Stimulated activated CD8-positive, alpha-beta memory T cell treated with anti-CD3 and anti-CD28 coated beads, Interleukin-15, amount 100 ng/mL, for 4 hours (primary cell): ENCODE measurements at regions not wholly inside any gene's neighbourhood (a gene's known extent, or its start where the extent isn't known, plus 50 kb on each side); places are given as distances from the start of the nearest gene placed in this dataset.
"Not testable (repeated sequence)": the region's sequence is repeated elsewhere in the genome, so short reads cannot be mapped to it uniquely, and the experiment has no call there.

ENCODE experiments used
- DNase-seq, 2 donors: peaks; one replicate each; pipeline ENCODE4 v3.0.0-alpha.2; 2020; ENCODE audit warnings: low read depth in 2 of 2

DNA sequence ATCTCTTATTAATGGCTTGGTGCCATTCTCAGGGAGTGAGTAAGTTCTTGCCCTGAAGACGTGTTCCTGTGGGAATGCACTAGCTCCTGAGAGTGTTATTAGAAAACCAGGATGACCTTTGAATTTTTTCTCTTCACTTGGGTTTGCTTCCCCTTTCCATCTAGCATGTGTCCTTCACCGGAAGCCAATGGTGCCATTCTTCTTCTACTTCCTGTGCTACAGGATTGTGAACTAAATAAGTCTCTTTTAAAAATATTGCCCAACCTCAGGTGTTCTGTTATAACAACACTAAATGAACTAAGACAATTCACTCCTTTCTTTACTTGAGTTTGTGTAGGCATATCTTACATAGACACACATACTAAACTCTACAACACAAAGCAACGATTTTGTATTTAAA is 447.0 kb downstream of the SOX11 start:
- no peak for DNase-seq

DNA sequence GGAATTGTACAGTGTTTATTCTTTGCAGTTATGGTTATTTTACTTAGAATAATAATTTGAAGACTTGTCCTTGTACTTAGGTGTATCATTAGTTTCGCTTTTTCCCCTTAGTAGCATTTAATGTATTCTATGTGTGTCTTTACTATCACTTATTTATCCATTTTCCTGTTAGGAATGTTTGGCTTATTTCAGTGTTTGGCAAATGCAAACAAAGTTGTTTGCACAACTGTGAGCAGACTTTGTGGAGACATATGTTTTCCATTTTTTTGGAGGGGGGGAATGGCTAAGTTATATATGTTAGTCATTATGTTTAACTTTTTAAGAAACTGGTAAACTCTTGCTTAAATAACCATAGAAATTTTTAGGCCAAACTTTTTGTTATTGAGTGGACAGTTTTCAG is 447.7 kb downstream of the SOX11 start:
- no peak for DNase-seq

GRCh38 chr2:6140509-6140908 is 448.3 kb downstream of the SOX11 start:
- DNase-seq: no peak

DNA sequence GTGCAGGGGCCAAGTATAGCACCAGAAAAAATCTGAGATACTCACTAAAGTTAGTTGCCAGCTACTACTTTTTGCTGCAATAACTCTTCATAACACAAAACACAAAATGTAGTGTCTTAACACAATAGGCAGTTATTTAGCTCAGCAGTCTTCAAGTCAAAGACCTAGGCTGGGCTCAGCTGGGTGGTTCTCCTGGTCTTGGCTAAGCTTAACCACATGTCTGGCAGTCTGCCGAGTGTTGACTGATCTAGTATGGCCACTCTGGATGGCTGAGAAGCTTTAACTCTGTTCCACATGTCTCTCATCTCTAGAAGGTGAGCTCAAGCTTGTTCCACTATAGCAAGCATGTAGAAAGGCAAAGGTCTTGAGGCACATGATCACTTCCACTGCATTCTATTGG is 451.6 kb downstream of the SOX11 start:
- DNase-seq: no peak

DNA sequence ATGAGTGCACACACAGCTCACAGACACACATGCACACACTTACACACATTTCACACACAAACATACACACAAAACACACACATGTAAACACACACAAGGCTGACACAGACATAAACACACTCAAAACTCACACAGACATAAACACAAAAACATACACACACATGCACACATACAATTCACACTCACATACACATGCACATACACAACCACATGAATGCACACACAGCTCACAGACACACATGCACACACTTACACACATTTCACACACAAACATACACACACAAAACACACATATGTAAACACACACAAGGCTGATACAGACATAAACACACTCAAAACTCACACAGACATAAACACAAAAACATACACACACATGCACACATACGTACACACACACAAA is 455.0 kb downstream of the SOX11 start:
- not testable (repeated sequence) for DNase-seq

DNA sequence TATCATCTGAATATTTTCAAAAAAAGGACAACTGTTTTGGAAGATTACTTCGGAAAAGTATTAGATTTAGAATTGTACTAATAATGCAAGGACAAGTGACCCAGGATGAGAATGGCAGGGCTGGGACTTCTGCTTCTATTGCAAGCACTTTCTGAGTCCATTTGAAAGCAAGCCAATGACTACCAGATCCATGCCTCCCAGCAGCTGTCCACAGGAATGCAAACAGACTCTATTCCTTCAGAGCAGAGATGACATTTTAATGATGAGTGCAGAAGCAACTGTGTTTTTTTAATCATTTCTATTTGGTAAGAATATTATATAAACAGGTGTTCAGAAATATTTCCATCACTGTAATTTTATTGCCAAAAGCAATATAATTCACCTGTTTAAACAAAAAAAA is 456.7 kb downstream of the SOX11 start:
- no peak for DNase-seq

GRCh38 chr2:6159606-6160005 is 467.4 kb downstream of the SOX11 start:
- no peak for DNase-seq

DNA sequence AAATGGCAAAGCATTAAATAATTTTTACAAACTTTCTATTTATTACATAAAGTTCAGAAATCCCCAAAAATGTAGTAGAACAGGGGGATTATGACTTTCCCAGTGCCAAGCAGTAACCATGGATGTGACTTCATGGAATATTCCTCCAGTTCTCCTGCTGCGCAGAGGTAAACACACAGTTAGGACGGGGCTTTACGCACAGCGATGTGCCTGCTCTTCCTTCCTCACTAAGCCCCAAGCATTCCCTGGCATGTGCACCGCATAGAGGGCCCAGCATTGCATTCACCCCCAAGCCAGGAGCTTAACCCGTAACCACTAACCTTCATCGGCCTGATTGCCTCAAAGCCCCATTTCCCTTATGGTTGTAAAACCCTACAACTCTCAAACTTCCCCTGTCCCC is 471.7 kb downstream of the SOX11 start:
- no peak for DNase-seq

- no peak for DNase-seq
These were observed 473.0 kb downstream of the SOX11 start for GRCh38 chr2:6164986-6165747.

GRCh38 chr2:6167592-6168138 is 475.5 kb downstream of the SOX11 start:
- DNase-seq: no peak

DNA sequence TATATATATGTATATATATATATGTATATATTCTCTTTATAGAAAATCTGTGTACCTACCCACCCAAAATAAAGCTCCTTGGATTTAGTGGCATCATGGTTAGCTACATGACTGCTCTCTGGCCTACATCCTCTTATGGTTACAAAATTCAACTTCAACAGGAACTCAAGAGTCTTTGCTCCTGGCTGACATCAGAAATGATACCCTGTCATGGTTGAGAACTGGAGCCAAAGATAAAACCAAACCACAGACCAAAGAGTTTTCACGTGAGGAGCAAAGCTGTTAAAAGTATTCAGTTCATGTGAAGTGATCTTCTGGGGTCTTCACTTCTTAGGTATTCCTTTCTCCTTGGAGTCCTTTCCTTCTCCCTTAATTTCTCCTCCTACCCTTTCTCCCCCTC is 476.3 kb downstream of the SOX11 start:
- no peak for DNase-seq

DNA sequence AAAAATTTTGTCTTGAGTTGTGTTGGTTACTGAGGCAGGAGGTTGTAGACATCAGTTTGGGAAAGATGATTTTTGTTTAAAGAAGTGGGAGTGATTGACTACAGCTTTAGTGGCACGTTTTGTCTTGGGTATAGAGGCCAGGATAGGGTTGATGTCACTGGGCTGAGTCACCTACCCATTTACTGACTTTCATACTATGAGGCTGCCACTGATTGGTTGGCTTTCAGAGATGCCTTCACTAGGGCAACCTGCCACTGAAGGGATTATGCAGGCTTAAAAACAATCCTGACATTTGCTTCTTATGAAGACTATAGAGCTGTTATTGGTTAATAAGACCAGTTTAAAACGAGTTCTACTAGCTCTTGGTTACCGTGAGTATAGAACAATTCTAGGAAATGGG is 479.1 kb downstream of the SOX11 start:
- no peak for DNase-seq

DNA sequence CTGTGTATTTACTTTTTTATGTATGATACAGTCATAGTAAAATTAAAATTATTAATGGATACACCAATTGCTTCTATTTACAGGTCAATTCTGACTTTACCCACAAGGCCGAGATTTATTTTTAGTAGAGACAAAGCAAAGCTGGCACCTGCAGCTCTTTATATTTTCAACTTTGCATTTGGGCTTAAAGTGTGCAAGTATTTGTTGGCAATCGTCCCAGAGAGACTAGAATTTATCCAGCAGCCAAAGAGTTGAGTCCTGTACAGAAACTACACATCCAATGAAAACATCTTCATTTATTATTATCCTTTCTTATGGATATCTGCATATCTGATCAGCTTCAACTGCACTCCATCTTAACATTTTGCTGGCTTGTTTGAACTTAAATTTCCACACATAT is 485.6 kb downstream of the SOX11 start:
- DNase-seq: no peak

DNA sequence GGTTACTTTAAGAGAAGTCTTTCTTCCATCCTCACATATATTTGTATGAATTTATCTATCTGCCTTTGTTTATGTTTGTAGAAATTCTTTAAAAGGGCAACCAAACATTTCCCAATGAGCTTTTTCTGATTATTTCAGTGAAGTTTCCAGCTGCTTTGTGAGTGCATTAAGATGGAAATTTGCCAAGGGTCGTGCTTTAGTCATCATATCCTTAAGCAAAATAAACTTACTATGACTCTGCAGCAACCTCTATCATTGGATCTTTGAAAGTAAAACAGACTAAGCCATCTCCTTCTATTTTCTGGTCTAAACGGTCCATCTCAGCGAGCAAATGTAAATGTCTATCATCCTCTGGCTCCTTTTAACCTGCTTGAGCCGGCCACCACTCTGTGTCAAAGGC is 489.3 kb downstream of the SOX11 start:
- DNase-seq: no peak

- DNase-seq: no peak
These were observed 489.7 kb downstream of the SOX11 start for GRCh38 chr2:6181926-6182325.

GRCh38 chr2:6183226-6183625 is 491.0 kb downstream of the SOX11 start:
- DNase-seq: no peak

DNA sequence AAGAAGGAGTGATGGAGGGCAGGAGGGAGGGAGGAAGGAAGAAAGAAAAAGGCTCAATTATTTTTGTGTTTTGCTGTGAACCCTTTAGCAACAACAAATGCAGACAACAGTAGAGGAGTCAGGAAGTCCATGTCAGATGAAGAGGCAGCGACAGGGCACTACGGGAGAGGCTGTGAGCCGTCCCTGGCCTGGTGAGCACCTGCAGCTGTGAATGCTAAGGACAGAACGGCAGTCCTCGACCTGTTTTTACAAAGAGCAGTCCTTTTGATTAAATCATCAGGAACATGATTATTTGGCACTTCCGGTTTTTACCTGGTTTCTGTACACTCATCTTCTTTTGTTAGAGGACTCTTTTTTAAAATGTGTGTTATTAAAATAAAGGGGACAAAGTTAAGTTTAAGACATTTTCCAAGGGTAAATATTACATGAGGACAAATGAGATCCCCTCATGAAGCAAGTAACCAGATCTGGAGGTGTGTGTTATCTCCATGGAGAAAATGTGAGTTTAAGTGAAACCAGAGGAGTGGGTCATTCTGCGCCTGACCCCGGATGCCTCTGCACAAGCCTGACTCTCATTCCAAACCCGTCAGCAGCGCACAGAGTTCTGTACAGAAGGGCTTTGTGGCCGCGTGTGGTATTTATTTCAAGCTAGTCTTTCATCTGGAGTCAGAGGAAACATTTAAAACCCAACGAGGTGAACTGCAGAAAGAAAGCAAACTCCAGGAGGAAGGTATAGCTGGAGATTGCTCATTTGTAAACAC is 492.5 kb downstream of the SOX11 start:
- DNase-seq: no peak

DNA sequence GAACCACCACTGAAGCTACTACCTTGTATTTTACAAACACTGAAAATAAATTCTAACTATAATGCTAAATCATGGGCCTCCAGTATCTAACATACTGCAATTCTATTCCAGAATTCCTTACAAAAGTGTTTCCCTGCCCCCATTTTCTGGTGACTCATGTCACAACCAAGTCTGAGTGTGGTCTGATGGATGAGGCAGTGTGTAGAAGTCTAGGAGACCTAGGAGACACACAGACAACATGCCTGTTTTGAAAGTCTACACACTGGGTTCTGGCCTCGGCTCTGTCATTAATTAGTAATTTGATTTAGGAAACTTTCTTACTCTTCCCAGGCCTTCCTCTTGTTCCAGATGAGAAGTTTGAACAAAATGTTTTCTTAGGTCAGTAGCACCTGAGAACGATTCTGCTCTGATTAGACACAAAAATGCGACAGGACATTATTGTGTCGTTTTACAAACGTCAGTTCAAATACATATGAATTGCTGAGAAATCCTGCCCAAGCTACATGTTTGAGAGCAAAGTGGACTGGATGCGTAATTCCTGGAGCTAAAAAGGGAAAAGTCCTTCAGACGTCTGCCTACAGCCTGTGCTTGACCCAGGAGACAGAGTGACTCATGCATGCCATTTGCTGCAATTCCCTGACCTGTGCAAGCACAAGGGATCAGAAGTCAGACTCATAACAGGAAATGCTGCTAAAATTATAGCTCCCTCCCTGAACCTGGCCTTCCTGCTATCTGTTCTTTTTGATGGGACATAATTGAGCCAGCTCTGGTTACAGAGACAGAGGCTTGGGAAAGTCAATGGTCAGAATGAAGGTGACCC is 494.4 kb downstream of the SOX11 start:
- DNase-seq: no peak

DNA sequence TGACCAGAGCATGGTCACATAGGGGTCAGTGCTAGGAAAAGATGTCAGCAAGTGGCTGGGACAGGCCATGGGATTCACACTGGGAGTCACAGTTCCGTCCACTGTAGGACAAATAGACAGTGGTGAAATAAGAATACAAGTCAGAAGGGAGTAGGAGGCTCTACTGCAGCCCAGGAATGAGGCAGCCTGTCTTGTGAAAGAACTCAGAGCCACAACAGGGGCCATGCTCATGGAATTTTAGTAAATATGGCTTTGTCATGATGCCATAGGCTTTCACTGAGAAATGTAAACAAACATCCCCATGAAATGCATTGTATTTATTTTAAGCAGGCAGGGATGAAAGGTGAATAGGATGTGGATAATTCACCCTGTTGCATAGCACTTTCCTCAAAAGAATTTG is 504.3 kb downstream of the SOX11 start:
- DNase-seq: no peak

DNA sequence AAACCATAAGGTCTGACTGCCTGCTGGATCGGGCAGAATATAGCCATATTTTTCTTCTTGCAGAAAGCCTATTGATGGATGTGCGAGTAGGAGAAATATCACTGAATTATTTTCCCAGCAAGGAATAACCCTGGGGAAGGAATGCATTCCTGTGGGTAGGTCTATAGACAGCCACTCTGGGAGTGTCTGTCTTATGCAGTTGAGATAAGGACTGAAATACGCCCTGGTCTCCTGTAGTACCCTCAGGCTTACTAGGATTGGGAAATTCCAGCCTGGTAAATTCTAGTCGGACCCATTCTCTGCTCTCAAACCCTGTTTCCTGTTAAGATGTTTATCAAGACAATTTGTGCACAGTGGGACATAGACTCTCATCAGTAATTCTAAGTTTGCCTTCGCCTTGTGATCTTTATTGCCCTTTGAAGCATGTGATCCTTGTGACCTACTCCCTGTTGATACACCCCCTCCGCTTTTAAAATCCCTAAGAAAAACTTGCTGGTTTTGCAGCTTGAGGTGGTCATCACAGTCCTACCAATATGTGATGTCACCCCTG is 506.3 kb downstream of the SOX11 start:
- DNase-seq: not testable (repeated sequence)

- no peak for DNase-seq
These were observed 510.6 kb downstream of the SOX11 start for GRCh38 chr2:6202756-6203155.
